Left renal cortex interstitium (tissue), 4 donors: ENCODE measurements at regions not wholly inside any gene's neighbourhood (a gene's known extent, or its start where the extent isn't known, plus 50 kb on each side); places are given as distances from the start of the nearest gene placed in this dataset.
"Not testable (repeated sequence)": the region's sequence is repeated elsewhere in the genome, so short reads cannot be mapped to it uniquely, and the experiment has no call there.

Experiments
- DNase-seq, 4 donors: peaks; one replicate each; pipeline ENCODE4 v3.0.0-alpha.2; 2013; ENCODE audit warnings: low read depth in 4 of 4, low spot score in 2 of 4, missing footprints in 1 of 4

GRCh38 chr3:177491296-177492032 lies 294.2 kb upstream of the TBL1XR1 start:
- peak in 1 of 4 donors; percentile 46 for DNase-seq

- no peak for DNase-seq
Measured at GRCh38 chr3:177493091-177493490, 295.8 kb upstream of the TBL1XR1 start.

GRCh38 chr3:177494216-177494615 lies 296.9 kb upstream of the TBL1XR1 start:
- DNase-seq: no peak

GRCh38 chr3:177495566-177495965 lies 298.3 kb upstream of the TBL1XR1 start:
- no peak for DNase-seq

- DNase-seq: no peak
Measured at GRCh38 chr3:177498037-177498857, 301.0 kb upstream of the TBL1XR1 start.

GRCh38 chr3:177499039-177499438 lies 301.8 kb upstream of the TBL1XR1 start:
- not testable (repeated sequence) for DNase-seq

- no peak for DNase-seq
Measured at GRCh38 chr3:177499779-177500423, 302.6 kb upstream of the TBL1XR1 start.

- DNase-seq: no peak
Measured at GRCh38 chr3:177510693-177511216, 313.5 kb upstream of the TBL1XR1 start.

- DNase-seq: no peak
Measured at GRCh38 chr3:177512945-177513814, 315.9 kb upstream of the TBL1XR1 start.

GRCh38 chr3:177513815-177514610 lies 316.7 kb upstream of the TBL1XR1 start:
- DNase-seq: no peak

- no peak for DNase-seq
Measured at GRCh38 chr3:177514611-177515499, 317.6 kb upstream of the TBL1XR1 start.

GRCh38 chr3:177515786-177516157 lies 318.5 kb upstream of the TBL1XR1 start:
- no peak for DNase-seq

GRCh38 chr3:177516158-177517011 lies 319.1 kb upstream of the TBL1XR1 start:
- peak; percentile 74 to 90 (median 86) for DNase-seq

- DNase-seq: no peak
Measured at GRCh38 chr3:177517906-177518305, 320.6 kb upstream of the TBL1XR1 start.

- DNase-seq: no peak
Measured at GRCh38 chr3:177519588-177519987, 322.3 kb upstream of the TBL1XR1 start.

GRCh38 chr3:177521305-177521704 lies 324.0 kb upstream of the TBL1XR1 start:
- DNase-seq: no peak

- DNase-seq: no peak
Measured at GRCh38 chr3:177522051-177522450, 324.8 kb upstream of the TBL1XR1 start.
